NCI-H345 treated with DMSO at 0.1 percent for 48 hours (cell line): ENCODE measurements at regions not wholly inside any gene's neighbourhood (a gene's known extent, or its start where the extent isn't known, plus 50 kb on each side); places are given as distances from the start of the nearest gene placed in this dataset.
A peak's percentile ranks its signal among the peaks of the same experiment; 100 is the strongest.

ENCODE experiments used
- DNase-seq: peaks from one replicate; lab custom pipeline; 2025; ENCODE audit not compliant: unreplicated experiment; lab: John Stamatoyannopoulos, UW

DNA sequence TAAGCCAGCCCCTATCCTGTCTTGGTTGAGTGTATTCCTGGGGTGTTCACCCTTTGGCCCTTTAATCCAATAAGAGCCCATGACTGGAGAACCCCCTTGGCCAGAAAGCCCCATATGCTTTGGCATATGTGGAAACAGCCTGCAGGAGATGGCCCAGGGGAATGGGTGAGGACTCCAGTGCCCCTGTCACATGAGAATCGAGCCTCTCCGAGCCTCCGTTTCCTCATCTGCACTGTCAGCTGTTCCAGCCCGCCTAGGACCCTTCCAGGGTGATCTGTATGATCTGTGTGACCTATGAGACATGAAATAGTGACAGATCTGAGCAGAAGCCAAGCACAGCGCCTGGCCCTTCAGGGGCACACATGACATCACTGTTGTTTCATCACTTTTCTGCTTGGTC lies 300.7 kb downstream of the ZNF536 start:
- DNase-seq, result no peak

DNA sequence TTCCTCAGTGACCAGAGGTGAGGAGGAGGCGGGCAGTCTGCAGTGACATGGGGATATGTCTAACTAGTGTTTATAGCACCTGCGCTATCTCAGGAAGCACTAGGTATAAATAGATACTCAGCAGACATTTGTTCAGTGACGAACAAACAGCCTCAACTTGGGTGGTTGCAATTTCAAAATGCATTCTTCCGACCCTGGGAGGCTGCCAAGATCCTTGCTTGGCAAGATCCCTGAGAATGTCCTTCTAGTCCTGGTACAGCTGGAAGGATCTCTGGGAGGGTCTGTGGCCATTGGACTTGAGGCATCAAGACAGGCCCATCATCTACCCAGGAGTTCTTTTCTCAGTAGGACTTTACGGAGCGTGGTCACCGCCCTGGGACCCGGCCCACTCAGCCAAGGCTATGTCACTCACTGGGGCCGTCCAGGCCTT lies 299.5 kb downstream of the ZNF536 start:
- no peak for DNase-seq

DNA sequence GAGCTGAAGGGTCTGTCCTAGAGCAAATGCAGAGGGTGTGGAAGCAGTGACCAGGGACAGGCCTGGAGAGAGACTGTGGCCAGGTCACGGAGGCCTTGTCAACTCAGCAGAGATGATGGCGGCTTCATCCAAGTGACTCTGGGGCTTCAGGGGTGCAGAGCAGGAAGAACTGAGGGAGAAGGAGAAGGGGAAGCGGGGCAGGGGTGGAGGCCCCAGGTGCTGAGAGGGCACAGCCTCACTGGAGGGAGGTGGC lies 299.1 kb downstream of the ZNF536 start:
- DNase-seq, result no peak

DNA sequence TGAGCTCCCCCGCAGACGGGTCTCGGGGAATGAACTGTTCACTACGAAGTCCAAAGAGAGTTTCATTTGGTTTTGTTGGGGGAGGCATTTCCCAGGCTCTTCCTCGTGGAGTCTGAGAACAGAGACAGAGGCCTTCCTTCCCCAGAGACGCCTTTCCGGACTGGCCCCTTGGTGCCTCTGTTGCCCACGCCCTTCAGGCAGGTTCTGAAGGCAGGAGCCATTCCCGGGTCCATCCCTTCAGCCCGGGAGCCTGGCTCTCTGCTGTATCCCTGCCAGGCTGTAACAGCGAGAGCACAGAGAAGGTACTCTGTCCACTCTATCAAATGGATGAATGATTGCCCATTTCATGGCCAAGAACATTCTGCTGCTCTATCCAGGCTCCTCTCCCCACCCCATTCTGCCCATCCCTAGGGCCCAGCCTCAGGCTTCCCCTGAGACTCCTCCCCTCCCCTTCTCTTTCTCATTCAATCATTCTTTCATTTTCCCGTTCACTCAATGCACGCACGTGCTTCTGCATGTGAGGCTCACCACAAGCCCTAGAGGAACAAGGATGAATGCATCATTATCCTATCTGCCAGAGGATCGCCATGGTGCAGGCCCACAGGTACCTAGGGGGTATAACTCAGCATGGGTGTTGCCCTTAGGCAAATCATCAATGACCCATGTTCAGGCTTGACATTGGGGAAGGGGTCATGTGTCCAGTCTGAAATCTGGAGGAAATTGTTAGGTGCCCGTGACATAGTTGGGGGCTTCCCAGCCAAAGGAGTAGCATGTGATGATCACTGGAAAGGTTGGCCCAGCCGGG lies 298.6 kb downstream of the ZNF536 start:
- no peak for DNase-seq

DNA sequence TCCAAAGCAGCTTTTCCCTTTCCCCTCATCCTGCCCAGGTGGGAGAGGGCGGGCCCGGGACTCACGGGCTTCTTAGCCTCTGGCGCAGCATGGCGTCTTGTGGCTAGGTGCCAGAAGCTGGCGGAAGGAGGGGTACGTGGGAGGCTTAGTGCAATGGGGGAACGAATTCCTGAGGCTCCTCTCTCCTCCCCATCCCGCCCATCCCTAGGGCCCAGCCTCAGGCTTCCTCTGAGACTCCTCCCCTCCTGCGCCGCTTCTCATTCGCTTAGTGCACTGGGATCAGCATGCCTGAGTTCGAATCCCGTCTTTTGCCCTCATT lies 297.8 kb downstream of the ZNF536 start:
- DNase-seq, result no peak

DNA sequence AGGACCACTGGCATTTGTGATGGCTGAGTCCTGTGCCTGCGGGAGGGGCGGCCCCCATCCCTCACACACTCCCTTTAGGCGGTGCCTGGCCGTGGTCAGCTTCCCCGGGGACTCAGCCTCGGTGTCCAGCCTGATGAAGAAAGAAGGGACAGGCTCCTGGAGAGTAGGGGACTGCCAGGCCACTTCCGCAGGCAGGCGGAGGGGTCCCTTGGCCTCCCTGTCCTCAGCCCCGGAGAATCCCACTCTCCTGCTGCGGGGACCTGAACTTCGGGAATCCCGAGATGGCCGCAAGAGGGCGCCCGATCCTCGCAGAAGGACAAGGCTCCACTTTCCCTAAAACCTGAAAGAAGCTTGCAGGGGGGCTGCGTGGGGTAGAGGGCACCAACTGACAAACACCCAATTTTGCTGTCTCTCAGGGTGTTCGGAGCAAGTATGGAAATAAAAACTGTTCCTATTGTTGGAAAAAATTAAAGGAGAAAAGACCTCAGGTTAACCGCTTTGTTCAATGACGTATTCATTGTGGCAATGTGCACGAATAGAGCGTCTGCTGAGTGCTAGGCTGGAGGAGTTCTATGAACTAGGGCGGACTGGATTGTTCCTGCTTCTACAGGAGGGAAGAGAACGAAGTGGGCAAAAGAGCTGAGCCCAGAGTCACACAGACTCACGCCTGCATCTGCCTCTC lies 297.3 kb downstream of the ZNF536 start:
- no peak for DNase-seq

DNA sequence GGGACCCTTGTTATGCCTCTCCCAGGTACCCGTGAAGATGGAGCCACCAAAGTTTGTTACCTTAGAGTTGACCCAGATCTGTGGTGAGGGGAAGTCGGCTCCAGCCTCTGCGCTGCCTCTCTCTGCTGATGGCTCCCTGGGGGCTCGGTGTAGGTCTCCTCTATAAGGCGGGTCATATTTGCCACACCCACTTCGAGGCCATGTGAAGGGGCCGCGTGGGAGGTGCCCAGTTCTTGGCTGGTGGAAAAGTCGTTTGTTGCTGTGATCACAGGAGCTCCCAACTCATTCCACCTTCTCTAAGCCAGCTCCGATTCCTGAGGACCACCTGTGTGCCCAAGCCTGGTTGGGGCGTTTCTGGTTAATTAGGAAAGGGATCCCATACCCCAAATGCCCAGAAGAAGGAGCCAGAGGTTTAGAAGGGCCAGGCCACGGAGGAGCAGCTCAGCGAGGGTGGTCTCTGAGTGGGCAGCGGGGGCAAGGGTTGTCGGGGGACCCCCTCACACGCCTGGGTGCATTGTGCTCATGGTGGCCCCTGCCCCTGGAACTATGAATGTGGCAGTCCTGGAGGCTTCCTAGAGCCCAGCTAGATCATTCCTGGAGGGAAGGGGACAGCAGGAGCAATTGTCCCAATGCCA lies 296.5 kb downstream of the ZNF536 start:
- no peak for DNase-seq

DNA sequence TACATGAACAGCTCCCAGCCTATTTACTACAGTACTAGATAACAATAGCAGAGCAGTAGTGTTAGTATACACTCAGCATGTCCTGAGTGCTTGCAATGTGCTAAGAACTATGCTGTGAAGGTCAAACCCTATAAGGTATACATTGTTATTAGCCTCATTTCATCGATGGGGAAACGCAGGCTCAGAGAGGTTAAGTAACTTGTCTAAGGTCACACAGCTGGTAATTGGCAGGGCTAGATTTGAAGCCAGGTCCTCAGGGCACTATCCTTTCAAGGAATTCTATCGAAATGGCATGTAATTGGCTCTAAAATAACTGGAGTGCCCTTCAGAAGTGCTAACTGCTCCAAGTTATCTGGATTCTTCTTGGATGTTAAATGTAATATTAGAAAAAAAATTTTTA lies 295.6 kb downstream of the ZNF536 start:
- DNase-seq, result no peak

DNA sequence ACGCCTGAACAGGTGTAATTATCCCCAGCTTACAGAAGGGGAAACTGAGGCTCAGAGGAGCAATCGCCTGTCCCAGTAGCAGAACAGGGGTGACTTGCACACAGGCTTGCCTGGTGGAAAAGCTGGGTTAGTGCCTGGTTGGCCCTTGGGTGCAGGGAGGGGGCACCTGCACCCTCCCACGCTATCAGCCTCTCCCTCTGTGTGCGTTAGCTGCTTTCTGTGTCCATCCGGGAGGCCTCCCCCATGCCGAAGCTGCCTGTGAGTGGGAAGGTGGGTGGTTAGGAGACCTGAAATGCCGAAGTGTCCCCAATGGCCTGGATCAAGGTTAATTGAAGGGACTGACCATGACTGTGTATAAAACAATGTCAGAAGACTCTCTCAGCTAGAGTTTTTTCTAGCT lies 295.0 kb downstream of the ZNF536 start:
- no peak for DNase-seq

DNA sequence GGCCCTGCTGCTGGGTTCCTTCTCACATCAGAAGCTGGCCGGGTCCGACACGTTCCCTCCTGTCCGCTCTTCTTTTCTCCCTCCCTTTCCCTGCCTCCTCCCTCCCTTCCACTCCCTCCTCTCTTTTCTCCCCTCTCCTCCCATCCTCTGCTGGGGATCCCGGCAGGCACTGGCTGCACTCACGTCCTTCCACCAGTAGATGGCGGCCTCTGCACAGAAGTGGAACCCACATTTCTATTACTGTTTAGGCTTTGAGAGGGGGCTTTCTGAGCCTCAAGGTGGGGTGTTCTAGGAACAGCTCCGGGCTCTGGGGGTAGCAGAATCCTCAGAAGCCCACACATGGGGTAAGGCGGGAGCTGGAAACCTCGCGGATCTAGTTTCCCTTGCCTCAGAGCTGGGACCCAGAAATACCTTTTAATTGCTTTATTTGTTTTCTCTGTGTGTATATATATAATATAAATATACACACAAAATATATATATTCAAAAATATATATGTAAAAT lies 294.2 kb downstream of the ZNF536 start:
- DNase-seq, result peak; percentile 12

DNA sequence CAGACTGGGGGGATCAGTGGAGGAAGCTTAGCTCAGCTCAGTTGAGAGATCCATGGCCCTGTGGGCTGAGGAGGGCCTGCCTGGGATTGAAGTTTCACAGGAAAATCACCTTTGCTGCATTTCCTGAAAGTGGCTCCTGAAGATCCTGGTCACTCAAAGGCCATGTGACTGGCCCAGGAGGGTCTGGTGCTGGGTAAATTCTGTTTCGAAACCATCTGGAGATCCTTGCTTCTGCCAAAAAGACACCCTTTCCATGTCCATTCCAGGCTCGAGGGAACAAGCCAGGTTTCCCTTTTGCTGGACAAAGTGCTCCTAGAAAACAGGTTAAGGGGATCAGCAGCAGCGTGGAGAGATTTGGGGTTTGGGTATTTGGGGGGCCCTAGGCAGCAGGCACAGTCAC lies 293.3 kb downstream of the ZNF536 start:
- DNase-seq, result no peak

DNA sequence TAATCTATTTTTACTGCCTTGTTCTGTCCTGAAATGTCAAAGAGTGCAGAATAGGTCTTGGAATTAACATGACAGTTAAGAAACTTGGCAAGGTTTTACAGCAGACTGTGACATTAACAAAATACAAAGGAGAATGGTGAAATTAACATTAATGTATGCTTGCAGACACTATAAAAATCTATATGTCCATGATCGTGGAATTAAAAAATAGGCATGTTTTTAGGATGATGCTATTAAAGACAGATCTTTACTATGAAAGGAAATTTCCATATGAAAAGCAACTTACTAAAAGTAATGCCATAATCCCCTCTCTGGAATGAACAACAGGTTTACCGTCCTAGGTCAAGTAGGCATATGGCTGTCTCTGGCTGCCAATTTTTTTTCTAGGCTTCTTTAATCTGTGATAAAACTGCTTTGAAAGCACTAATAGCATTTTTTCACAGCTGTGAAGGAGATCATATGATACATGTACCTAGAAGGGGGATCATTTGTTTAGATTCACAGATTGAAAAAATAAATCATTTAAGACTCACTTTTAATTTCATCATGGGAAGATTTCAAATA lies 291.5 kb downstream of the ZNF536 start:
- no peak for DNase-seq

DNA sequence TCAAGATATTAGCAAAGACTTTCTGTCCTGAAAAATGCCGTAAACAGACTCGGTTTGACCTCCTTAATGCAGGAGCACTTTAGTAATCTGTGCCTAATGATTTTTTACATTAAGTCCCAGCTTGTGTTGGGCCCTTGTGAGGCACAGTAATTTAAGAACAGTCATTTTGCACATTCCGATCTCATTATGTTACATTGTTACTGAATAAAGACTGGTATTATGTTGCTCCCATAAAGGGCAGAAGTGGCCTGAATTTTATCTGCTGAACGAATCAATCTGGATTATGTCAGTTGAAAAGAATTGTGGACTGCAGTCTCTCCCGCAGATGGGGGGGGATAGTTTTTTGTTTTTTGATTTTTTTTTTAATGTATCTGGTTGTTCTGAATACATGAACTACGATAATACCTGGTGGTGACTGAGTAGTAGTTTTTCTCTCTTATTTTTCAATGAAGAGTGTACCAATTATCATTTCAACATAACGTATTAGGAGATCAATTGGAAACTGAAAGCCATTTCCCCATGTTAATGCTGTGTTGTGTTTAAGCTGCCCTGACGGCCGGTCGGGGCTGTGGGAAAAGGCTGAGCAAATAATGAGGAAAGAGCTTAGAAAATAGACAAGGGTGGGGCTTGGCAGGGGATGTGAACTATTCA lies 290.2 kb downstream of the ZNF536 start:
- no peak for DNase-seq

DNA sequence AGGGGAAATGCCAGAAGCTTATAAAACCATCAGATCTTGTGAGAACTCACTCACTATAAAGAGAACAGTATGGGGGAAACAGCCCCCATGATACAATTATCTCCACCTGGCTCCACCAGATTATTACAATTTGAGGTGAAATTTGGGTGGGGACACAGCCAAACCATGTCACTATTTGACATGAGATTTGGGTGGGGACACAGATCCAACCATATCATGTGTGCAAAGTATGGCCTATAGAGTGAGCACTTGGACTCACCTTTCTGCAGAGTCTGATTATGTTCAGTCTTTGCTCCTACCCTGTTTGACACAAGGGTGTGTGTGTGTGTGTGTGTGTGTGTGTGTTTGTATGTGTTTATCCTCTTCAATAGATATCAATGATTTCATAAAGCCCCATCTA lies 287.5 kb downstream of the ZNF536 start:
- no peak for DNase-seq

DNA sequence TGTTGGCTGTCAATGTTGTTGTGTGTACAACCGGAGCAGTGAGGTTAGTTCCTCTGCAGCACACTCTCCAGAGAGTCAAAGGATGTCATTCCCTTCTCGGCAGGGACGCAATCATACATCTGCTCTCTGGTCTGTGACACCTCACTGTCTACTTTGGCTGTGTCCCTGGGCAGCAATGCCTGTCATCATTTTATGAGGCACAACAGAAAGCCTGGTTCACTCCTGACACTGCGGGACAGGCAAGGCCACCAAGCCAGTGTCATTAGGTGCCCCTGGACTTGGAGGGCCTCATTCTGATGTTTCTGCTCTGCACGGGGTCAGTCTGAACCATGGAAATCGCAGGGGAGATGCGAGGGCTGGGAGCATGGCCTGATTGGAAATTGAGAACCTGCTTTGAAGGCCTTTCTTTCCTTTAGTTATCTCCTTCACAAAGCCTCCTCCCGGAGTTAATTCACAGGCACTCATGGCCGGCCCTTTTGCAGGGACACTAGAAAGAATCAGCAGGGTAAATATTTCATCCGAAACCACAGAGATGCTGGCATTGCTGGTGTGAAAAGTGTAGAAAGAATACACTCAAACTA lies 284.4 kb downstream of the ZNF536 start:
- no peak for DNase-seq

DNA sequence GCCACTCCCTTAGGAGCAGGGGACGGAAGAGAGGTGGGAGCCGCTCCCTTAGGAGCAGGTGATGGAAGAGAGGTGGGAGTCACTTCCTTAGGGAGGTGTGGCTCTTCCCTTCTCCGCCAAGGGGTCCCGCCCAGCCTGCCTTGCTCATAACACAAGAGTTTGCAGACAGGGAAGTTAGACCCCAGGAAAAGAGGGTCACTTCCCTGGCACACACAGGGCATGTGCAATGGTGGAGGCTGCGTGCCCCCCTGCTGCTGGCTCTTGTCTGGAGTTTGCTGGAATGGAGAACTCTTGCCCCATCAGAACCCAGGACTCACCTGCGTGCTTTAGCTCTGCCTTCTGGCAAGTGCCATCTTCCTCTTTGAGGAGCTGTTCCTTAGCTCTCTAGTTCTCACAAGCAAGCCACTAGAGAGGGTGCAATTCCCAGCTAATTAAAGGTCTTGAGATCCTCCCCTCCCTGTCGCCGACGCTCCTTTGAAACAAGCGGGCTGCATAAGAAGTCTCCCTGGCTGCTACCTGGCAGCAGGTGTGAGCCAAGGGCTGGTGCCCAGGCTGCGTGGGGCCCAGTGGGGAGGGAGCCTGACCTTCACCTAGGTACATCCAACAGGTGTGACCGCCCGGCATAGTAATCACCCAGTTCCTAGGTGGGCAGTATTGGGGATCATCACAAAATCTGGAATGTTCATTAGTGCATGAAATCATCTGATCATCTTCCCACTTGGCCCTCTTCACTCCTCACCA lies 281.6 kb downstream of the ZNF536 start:
- DNase-seq, result no peak

DNA sequence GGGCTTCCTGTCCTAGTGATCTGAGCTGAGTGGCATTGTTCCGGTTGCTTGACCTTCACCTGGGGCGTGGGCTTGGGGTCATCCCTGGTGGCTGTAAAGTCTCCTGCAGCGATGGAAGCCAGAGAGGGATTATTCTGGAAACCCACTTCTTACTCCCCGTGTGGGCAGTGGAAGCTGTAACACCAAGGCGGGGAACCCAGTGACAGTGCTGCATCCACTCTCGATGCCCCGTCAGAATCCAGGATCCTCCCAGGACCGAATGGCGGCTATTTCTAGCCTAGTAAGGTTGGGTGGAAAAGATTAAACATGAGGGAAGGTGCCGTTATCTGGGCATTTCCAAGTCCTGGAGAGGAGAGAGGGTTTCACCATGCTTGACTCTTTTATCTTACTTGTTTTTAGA lies 280.6 kb downstream of the ZNF536 start:
- DNase-seq, result no peak

DNA sequence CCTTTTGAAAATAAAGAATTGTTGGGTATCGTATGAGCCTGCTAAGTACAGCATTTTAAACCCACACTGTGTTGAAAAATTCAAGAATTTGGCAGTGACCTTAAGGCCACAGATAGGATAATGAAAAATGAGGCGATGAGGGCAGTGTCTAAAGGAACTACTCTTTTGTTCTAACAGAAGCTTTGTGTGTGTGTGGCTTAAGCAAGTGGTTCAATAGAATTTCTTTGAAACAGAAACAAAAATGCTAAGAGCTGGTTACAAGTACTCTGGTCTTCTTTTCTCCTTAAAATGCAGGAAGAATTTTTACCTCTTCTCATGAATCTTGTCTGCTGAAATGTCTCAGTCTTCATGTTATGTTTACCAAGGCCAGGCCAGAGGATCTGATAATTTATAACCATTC lies 279.5 kb downstream of the ZNF536 start:
- no peak for DNase-seq

DNA sequence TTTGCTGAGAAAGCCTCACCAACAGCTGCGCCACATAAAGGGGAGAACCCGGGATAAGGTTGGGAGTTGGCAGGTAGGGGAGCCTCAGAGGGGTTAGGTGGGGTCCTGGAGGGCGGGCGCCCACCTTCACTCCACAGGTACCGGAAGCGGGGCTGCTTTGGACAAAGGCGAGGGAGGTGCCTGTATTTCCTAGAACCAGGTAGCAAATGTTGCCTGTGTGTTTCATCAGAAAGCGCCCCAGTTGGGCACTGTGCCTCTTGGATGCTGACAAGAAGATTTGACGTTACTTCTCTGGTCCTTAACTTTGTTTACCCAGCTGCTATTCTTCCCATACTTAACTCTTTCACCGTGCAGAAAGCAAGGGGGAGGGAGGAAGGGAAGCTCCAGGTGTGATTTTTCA lies 278.9 kb downstream of the ZNF536 start:
- DNase-seq, result no peak

DNA sequence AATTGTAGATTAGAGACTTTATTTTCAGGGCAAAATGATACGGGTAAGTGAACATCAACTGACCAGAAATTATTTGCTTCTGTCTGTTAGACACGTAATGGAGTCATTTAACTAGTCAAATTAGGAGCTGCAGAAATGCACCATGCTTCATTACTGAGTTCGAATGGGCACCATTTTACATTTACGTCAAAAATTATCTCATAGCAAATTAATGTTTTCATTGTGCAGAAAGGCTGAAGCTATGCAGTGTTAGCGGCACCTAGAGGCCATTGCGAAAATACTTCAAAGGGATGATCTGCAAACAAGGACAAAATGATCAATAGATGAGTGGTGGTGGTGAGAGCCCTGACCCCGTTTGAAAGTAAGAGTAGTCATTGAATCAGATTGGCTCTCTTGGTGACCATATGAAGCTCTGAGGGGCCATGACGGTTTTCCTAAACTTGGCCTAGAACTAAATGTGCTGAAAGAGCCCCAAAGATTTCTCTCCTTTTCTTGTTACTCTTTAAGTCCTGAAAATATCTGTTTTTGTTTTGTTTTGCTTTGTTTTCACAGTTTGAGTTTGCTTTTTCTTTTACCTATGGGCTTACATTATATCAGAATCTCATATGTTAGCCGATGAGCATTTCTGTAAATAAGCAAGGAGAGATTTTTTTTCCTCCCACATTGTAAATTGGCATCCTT lies 277.9 kb downstream of the ZNF536 start:
- peak; percentile 42 for DNase-seq
